HG02678 (cell line): ENCODE measurements at regions not wholly inside any gene's neighbourhood (a gene's known extent, or its start where the extent isn't known, plus 50 kb on each side); places are given as distances from the start of the nearest gene placed in this dataset.
"Not testable (repeated sequence)": the region's sequence is repeated elsewhere in the genome, so short reads cannot be mapped to it uniquely, and the experiment has no call there.

Experiments
- ATAC-seq: cut with Tn5 transposase; IDR thresholded peaks from one replicate; pipeline ENCODE4 v1.9.1; 2021; ENCODE audit warnings: mild to moderate bottlenecking, moderate library complexity; ENCODE audit not compliant: unreplicated experiment

DNA sequence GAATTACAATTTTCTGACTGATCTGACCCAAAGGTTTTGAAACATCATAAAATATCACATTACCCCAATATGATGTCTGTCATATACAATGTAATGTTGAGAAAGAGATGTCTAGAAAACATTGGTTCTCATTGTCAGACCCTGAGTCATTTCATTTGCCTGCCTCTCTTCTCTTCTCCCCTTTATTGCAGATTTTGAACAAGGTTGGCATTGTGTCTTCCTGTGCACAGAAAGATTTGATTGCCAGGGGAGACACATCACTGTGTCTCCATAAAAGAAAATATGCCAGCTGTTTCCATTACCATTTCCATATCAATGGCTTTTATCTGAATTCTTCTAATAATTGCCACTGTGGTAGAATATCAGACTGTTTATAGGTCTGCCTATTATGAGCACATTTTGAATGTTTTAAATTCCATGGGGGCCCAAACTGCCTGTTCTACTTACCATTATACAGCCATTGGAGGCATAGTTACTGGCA, 65.6 kb downstream of the IFI44 start:
- ATAC-seq: no peak

DNA sequence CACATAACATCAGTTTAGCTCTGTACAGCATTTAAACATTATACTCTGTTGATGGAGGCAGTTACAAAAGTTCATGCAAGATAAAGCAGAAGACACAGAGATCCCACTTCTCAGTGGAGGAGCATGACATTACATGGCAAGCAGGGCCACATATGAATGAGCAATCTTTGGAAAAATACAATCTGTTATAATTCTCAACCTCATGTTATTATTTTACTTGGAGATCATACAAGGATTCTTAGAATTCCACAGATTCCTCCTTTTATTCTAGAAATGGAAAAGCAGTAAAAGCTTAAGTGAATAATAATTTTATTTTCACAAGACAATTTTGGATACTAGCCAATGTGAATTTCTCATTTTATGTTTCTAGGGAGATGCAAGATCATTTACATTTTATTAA, 66.6 kb downstream of the IFI44 start:
- ATAC-seq: no peak

DNA sequence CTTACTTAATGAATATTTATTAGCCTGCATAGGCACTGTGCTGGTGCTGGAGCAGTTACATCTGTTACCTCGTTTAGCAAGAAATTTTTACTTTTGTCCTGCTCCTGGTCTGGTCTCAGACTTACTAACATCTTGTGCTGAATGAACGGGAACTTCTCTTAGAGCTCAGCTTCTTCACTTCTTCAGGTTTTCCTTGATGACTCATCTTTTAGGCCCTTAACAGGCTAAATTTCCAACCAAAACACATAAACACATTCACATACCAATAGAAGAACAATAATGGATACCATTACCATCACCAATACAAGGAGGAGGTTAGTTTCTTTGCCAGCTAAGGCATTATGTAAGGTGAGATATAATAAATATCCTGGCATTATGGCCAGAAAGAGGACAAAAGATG, 68.9 kb downstream of the IFI44 start:
- ATAC-seq: no peak

DNA sequence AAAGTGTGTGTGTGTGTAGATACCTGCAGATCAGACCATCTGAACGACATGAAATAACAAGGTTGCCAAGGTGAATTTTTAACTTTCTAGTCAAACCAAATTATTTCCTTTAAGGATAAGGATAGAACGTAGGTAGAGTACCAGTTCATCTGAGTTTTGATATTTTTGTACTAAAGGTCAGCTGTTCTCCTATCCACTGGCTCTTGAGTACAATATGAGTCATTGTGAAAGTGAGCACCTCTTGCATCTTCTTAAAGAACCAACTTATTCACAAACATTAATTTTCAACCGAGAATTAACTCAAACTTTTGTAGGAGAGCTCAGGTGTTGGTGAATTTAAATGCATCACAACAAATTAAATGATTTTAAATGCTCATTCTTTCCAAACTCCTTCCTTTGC, 71.5 kb downstream of the IFI44 start:
- no peak for ATAC-seq

DNA sequence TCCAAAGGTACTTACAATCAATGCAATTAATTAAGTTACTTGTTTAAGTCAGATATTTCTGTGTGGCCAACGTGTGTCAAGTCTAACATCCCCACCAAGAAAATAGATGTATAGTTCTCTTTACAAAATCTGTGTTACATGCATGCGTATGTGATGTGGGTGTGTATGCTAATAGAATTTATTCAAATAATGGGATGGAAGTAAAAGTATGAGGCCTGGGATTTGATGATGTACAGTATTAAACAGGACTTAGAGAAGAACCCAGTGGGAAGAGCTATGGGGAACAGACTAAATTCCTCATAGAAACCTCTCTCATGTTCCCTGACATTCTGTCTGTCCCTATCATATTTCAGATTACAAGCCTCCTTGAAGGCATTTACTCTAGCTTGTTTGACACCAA, 72.5 kb downstream of the IFI44 start:
- ATAC-seq: no peak

DNA sequence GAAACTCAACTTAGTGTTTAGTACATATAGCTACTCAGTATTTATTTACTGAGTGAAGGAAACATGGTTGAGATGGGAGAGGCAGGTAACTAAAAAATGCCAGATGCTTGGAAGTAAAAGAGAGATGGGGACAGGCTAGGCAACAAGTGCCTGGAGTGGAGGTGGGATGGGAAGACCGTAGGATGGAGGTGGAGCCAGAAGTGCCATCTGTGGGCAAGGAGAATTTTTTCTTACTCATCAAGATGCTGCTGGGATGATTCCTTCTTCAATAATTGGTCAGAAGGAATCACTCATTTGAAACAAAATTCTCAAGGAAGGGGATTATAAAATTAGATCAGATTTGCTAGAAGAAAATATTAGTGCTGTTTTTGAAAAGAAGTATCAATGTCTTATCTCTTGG, 72.9 kb downstream of the IFI44 start:
- ATAC-seq: no peak

DNA sequence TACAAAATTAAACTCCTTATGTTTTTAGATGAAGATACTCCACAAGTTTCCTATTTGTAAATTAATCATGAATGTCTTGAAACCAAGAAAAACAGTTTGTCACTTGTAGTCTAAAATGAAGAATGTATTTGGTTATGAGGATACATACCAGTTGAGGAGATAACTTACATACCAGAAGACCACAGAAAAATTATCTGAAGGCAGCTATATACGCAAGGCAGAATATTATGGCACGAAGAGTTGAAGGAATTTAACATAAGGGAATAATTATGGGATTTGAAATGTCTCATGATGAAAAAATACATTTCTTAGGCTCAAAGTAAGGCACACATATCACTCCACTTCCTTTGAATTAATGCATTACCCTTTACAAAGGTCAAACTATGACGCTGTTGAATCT, 73.3 kb downstream of the IFI44 start:
- ATAC-seq: no peak

DNA sequence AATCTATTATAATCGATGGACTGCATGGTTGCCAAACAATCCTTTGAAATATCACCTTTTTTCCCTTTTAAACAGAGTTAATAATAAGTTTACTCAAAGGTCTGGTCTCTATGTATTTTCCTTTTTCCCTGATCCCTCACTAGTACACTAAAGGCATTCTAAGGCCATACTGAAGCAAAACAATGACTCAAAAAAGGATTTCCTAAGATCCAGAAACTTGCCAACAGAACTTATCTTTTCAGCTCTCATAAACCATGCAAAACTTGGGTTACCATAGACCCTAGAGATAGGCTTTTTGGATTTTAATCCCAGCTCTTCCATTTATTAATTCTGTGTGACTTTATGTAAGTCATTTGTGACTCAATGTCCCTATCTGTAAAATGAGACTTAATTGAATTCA, 77.1 kb downstream of the IFI44 start:
- ATAC-seq: no peak

DNA sequence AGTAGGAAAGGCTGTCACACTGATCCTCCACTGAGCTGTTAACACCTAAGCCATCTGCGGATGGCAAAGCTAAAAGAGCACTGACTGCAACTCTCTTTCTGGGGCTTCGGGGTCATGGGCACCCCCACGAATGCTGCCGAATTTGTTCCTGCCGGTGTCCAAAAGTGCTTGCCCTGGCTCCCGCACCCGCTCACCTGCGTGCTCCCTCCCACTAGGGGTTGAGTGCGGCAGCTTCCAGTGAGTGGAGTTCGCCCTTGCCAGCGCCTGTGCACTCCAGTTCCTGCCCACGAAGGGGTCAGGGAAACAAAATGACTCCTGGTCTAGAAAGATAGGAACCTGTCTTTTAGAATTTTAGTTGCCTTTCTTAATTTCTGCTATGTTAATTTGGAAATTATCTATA, 78.7 kb downstream of the IFI44 start:
- ATAC-seq: no peak

DNA sequence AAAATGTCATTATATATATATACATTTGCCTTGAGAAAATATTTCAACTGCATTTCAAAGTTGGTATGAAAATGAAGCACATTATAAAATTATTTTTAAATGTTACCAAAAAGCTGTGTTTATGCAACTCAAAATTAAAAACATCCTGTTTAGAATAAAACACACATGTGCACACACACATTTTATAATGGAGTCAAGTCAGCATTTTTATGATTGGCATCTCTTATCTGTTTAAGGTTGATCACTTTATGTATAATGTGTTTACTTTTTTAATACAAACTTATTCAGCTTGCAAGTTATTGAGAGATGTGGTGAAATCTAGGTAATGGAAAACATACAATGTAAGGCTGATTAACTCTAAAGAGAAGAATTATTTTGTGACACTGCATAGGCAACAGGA, 80.4 kb downstream of the IFI44 start:
- no peak for ATAC-seq

DNA sequence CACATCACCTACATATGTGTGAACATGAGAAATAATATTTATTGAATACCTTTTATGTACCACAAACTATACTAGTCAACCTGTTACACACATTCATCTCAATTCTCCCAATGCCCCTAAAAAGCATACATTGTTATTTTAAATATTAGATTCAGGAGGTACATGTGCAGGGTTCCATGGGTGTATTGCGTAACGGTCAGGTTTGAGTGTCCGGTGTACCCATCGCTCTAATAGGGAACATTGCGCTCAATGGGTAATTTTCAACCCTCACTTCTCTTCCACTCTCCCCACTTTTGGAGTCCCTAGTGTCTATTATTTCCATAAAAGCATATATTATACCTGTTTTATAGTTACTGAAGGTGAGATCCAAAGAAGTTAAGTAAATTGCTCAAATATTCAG, 82.0 kb downstream of the IFI44 start:
- no peak for ATAC-seq

DNA sequence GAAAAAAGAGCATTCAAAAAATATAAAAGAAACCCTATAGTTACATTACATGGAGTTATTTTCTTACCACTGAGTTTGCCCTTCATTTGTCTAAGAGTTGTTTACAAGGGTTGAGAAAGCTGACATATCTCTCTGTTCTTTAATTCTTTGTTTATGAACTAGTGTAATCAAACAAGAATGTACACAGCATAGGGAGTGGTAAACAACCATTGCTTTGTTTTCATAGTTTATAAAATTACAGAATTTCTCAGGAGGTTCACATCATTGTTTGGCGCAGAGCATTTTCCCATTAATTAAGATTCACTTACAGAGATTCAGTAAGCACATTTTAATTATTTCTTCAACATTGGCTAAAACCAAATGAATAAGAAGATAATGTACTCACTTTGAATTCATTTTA, 87.6 kb downstream of the IFI44 start:
- ATAC-seq: no peak

DNA sequence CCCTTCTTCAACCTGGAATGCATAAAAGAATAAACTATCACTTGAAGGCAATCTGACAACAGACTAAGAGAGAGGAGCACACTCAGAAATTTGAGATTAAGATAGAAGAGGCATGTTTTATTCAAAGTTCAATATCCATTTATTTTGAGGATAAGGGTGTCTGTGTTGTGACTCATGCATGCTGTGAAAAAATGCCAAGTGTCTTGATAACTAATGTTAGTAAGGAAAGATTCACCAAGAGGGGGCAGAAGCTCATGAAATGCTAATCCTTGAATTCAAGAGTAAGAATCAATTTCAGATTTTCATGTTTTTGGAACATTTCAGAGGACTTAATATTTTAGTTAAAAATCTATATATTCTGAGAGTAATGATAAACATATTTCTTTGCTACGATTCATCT, 94.0 kb downstream of the IFI44 start:
- ATAC-seq: no peak

DNA sequence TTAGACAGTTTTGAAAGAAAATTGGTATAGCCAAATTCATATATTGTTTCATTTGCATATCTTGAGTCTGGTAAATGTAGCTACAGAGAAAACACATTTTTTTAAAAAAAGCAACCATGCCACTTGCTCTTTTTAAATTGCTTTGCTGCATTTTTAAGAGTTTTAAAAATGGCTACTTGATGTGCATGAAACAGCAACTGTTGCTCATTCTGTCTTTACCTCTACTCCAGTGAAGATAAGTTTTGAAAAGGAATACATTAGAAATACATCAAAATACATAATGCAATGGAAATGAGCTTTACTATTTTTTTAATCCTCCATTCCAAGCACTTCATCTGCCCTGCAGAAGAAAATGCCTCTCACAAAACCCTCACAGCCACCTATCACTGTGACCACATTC, 95.5 kb downstream of the IFI44 start:
- no peak for ATAC-seq

DNA sequence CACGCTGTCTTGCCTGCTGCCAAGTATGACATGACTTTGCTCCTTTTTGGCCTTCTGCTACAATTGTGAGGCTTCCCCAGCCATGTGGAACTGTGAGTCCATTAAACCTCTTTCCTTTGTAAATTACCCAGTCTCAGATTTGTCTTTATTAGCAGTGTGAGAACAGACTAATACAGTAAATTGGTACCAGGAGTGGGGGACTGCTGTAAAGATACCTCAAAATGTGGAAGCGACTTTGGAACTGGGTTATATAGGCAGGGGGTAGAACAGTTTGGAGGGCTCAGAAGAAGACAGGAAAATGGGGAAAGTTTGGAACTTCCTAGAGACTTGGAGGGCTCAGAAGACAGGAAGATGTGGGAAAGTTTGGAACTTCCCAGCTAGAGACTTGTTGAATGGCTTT, 104.0 kb downstream of the IFI44 start:
- not testable (repeated sequence) for ATAC-seq

DNA sequence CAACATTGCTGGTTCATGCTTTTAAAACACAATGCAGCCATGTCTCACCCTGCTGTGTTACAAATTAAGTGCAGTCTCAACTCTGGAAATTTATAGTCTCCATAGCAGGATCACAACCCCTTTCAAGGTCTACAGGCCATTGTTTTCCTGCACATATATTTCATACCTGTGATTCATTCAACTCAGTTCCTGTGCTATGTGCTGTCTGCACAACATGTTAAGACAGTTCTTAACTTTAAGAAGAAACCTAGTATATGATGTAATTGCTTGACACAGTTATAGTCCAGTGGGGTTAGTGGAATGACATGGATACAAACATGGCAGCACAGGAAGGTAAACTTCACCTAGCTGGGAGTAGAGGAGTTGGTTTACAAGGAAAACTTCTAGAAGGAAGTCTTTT, 106.4 kb downstream of the IFI44 start:
- ATAC-seq: no peak

DNA sequence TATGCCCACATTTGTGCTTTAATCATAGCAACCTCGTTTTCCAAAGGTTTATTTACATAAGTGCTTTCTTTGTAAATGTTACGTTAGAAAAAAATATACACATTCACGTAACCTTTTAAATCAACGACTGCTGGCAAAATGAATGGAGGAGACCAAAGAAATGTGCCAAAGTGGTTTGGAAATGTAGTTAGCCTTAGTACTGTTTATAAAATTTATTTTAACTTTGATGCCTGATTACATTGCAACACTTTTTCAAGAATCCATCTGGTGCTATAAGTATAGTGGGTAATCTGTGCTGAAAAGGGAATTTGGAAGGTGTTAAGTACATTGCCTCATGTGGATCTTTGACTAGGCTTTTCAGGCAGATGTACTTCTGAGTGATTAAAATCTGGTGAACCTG, 108.9 kb downstream of the IFI44 start:
- no peak for ATAC-seq

DNA sequence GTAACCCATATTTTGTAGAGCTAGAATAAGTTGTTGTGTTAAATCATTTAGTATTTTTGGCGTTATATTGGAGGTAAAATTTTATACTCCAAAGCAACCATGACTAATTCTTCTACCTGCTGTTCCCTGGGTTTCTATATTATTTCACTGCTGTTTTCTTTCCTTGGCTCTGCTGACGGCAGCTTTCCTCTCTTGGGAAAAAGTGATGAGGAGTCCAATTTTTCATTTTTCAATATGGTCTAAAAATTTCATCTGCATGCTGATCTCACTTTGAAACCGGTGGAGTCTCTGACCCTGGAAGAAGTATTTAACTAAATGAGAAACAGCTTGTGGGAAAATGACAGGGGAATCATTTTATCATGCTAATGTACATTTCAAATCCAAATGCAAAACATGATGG, 110.2 kb downstream of the IFI44 start:
- no peak for ATAC-seq

DNA sequence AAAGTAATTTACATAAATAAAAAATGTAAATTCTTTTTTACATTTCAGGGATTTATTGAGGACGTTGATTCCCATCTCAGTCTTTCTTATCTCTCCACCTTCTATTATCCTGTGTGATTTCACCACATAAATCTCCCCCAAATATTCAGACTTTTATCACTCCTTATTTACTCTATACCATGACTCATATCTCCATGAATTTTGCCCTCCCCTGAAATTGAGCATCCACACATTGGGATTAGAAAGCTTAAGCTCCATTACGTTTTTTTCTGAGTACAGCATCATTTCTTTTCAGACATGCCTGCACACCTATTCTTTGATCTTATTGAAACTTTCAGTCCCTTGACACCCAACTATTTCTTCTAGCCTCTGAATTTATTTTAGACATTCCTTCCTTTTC, 111.2 kb downstream of the IFI44 start:
- ATAC-seq: no peak

DNA sequence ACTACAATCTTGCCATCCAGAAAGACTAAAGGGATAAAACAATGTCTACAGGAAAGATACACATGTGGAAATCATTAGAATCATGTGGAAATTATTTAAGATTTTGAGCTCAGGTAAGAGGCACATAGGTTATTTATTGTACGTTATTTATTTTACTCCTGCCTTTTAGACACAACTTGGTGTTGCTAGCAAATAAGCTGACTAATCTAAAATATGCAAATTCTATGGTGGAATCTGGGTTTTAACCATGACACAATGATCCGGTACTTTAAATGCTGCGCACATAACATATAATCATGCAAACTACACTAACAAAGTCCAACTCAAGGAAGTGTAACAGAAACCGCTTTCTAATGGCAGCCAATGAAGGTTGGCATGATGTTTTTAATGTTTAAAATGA, 112.5 kb downstream of the IFI44 start:
- ATAC-seq: no peak

DNA sequence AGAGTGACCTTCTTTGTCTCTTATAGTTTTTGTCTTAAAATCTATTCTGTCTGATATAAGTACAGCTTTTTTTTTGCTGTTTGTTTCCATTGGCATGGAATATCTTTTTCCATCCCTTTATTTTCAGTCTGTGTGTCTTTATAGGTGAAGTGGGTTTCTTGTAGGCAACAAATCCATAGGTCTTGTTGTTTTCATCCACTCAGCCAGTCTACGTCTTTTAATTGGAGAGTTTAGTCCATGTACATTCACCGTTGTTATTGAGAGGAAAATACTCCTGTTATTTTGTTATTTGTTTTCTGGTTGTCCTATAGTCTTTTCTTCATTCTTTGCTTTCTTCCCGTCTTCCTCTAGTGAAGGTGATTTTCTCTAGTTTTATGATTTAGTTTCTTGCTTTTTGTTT, 115.9 kb downstream of the IFI44 start:
- ATAC-seq: no peak

DNA sequence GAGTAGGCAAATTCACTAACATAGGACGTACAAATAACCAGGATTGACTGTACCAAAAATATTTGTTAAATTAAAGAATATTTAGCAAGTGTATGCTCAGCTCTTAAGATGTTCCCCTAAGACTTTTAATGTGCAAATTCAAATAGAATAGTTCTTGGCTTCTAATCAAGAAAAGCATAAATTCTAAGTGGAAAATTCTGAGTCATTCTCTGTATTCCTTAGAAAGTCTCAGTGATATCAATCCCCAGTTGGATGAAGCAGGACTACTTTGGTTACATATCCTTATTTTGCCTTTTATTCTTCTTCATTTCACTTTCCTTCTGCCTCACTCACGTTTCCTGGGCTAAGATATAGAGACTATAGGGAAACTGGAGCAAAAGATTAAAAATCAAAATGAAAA, 130.2 kb downstream of the IFI44 start:
- no peak for ATAC-seq

DNA sequence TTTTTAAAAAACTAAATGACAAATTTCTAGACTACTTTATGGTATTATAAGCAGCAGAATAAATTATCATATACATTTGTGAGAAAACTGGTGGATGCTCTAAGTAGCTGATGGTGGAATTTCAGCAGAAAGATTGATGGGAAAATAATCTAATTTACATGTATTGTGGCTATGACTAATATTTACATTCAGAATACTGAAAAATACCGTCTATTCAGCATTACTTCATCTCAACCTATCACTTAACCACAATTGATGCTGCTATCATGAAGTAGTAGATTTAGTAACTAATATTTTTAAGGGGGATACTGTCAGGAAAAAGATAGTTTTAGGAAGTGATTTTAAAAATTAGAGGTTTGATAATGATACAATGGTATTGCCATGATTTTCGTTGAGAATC, 137.9 kb downstream of the IFI44 start:
- no peak for ATAC-seq

DNA sequence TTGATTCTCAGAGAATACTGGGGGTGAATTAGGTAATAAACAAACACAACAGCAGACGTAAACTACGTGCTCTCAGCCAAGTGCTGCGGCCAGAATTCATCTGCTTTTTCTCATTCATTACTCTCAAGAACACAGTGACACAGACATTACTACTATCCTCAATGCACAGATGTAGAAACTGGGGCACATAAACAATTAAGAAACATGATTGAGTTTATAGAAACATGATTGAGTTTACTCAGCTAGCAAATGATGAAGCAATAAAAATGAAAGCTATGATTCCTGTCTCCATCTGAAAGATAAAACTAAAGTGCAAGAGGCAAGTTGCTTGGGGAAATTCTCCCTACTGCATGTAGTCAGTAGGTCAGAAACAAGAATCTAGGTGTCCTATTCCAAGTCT, 140.5 kb downstream of the IFI44 start:
- ATAC-seq: no peak
